H54 (cell line): ENCODE measurements at regions not wholly inside any gene's neighbourhood (a gene's known extent, or its start where the extent isn't known, plus 50 kb on each side); places are given as distances from the start of the nearest gene placed in this dataset.

Experiments
- DNase-seq: peaks from one replicate; pipeline ENCODE4 v3.0.0; 2011; ENCODE audit warnings: low spot score, mixed read lengths; ENCODE audit not compliant: insufficient read length
- FAIRE-seq: peaks from 3 replicates; lab custom pipeline; 2011; peaks lifted over from hg19 to GRCh38; lab: Jason Lieb, UNC
- POLR2A ChIP-seq: IDR thresholded peaks from 2 replicates; pipeline ENCODE4 v1.6.1; 2011; ENCODE audit warnings: low read depth, mild to moderate bottlenecking, low read length

GRCh38 chr15:39312984-39313383, 267.9 kb upstream of the THBS1 start:
- TF ChIP-seq POLR2A, result no peak
- DNase-seq (no peak), FAIRE-seq (no peak)

- DNase-seq, result no peak
- TF ChIP-seq POLR2A, result no peak
- peak; percentile 20 for FAIRE-seq
Observed at GRCh38 chr15:39313467-39313866, 267.4 kb upstream of the THBS1 start.

GRCh38 chr15:39313881-39314280, 267.0 kb upstream of the THBS1 start:
- DNase-seq (no peak), FAIRE-seq (no peak)
- TF ChIP-seq POLR2A, result no peak

- FAIRE-seq, result peak; percentile 67
- no peak for DNase-seq
Observed at GRCh38 chr15:39315206-39315850, 265.6 kb upstream of the THBS1 start.

GRCh38 chr15:39317225-39317624, 263.7 kb upstream of the THBS1 start:
- TF ChIP-seq POLR2A, result no peak
- DNase-seq, result no peak
- FAIRE-seq, result no peak

More at GRCh38 chr15:39315206-39315850, 265.6 kb upstream of the THBS1 start:
- no peak for TF ChIP-seq POLR2A

GRCh38 chr15:39318231-39318630, 262.6 kb upstream of the THBS1 start:
- no peak for DNase-seq
- TF ChIP-seq POLR2A, result no peak
- FAIRE-seq, result no peak

- FAIRE-seq, result no peak
- DNase-seq, result no peak
- no peak for TF ChIP-seq POLR2A
Observed at GRCh38 chr15:39320355-39320754, 260.5 kb upstream of the THBS1 start.

GRCh38 chr15:39320886-39321285, 260.0 kb upstream of the THBS1 start:
- no peak for TF ChIP-seq POLR2A
- no peak for FAIRE-seq
- no peak for DNase-seq

GRCh38 chr15:39321977-39322376, 258.9 kb upstream of the THBS1 start:
- TF ChIP-seq POLR2A, result no peak
- no peak for DNase-seq
- no peak for FAIRE-seq

GRCh38 chr15:39323157-39323556, 257.7 kb upstream of the THBS1 start:
- FAIRE-seq (no peak), DNase-seq (no peak)
- TF ChIP-seq POLR2A, result no peak

- DNase-seq (no peak), FAIRE-seq (no peak)
- no peak for TF ChIP-seq POLR2A
Observed at GRCh38 chr15:39323706-39324105, 257.2 kb upstream of the THBS1 start.

GRCh38 chr15:39326306-39326975, 254.4 kb upstream of the THBS1 start:
- no peak for DNase-seq

GRCh38 chr15:39327005-39327730, 253.7 kb upstream of the THBS1 start:
- no peak for TF ChIP-seq POLR2A
- no peak for DNase-seq
- no peak for FAIRE-seq

More at GRCh38 chr15:39326306-39326975, 254.4 kb upstream of the THBS1 start:
- TF ChIP-seq POLR2A, result no peak
- no peak for FAIRE-seq

- TF ChIP-seq POLR2A, result no peak
- no peak for DNase-seq
- no peak for FAIRE-seq
Observed at GRCh38 chr15:39330061-39330460, 250.8 kb upstream of the THBS1 start.
